Type B pancreatic cell (in vitro differentiated cells): ENCODE measurements at regions not wholly inside any gene's neighbourhood (a gene's known extent, or its start where the extent isn't known, plus 50 kb on each side); places are given as distances from the start of the nearest gene placed in this dataset.

ENCODE experiments used
- DNase-seq: peaks from one replicate; pipeline ENCODE4 v3.0.0; 2021; ENCODE audit warnings: mixed read lengths; ENCODE audit not compliant: unreplicated experiment; ENCODE audit errors: extremely low spot score
- H3K27ac Mint-ChIP-seq: 2 replicates; pipeline ENCODE4 v1.8.0; 2021; ENCODE audit warnings: mild to moderate bottlenecking, mixed read lengths
- H3K27me3 Mint-ChIP-seq: 2 replicates; pipeline ENCODE4 v1.8.0; 2021; ENCODE audit warnings: mixed read lengths
- H3K36me3 Mint-ChIP-seq: 2 replicates; pipeline ENCODE4 v1.8.0; 2021; ENCODE audit warnings: mixed read lengths
- H3K4me1 Mint-ChIP-seq: one replicate; pipeline ENCODE4 v1.8.0; 2021; ENCODE audit warnings: mixed read lengths; ENCODE audit not compliant: unreplicated experiment
- H3K4me3 Mint-ChIP-seq: 2 replicates; pipeline ENCODE4 v1.8.0; 2021; ENCODE audit warnings: mild to moderate bottlenecking, mixed read lengths
- H3K9me3 Mint-ChIP-seq: 2 replicates; pipeline ENCODE4 v1.8.0; 2021; ENCODE audit warnings: mixed read lengths
- CTCF ChIP-seq: fragments of 200-600 bp; sonication (generic); conservative IDR thresholded peaks from 2 replicates; pipeline ENCODE4 v1.5.0; 2021; ENCODE audit warnings: antibody characterized with exemption, mild to moderate bottlenecking

GRCh38 chr16:81174644-81175324 is 63.7 kb upstream of the BCO1 start:
- Mint-ChIP-seq H3K27me3 (peaks cover 4% of the 10 kb centered on the region), H3K27ac (no peak overlapping the region), H3K4me1 (no peaks in the 10 kb centered on the region), H3K4me3 (no peak overlapping the region), H3K9me3 (no peaks in the 10 kb centered on the region), H3K36me3 (no peaks in the 10 kb centered on the region)
- no peak for TF ChIP-seq CTCF
- no peak for DNase-seq

GRCh38 chr16:81172769-81173658 is 65.5 kb upstream of the BCO1 start:
- Mint-ChIP-seq H3K4me3 (no peak overlapping the region), H3K36me3 (no peaks in the 10 kb centered on the region), H3K9me3 (no peaks in the 10 kb centered on the region), H3K4me1 (no peaks in the 10 kb centered on the region), H3K27ac (no peak overlapping the region), H3K27me3 (peaks cover 8% of the 10 kb centered on the region)
- no peak for TF ChIP-seq CTCF
- no peak for DNase-seq

DNA sequence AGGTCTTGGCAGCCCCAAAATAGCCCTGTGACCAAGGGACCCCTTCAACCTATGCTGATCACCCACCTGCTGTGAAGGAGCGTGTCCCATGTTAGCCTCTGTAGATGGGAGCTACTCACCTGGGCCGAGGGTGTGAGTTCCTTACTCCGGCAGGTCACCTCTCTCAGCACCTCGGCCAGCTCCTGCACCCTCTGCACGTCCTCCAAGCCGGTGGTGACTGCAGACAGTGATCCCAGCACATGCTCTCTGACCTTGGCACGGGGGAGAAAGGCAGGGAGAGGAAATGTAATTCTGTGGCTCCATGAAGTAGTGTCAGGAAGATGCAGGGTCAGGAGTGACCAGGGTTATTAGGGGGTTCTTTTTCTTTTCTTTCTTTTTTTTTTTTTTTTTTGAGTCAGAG is 67.7 kb upstream of the BCO1 start:
- no peak for TF ChIP-seq CTCF
- peaks cover 8% of the 10 kb centered on the region for H3K27me3 Mint-ChIP-seq
- H3K27ac Mint-ChIP-seq, result no peak overlapping the region
- H3K4me1 Mint-ChIP-seq, result no peaks in the 10 kb centered on the region
- DNase-seq, result no peak
- H3K9me3 Mint-ChIP-seq, result no peaks in the 10 kb centered on the region
- no peak overlapping the region for H3K4me3 Mint-ChIP-seq
- H3K36me3 Mint-ChIP-seq, result no peaks in the 10 kb centered on the region

GRCh38 chr16:81168406-81168805 is 70.1 kb upstream of the BCO1 start:
- Mint-ChIP-seq H3K27me3 (peaks cover 8% of the 10 kb centered on the region), H3K36me3 (no peaks in the 10 kb centered on the region), H3K4me1 (no peaks in the 10 kb centered on the region), H3K4me3 (no peak overlapping the region), H3K9me3 (no peaks in the 10 kb centered on the region), H3K27ac (no peak overlapping the region)
- no peak for TF ChIP-seq CTCF
- no peak for DNase-seq

- no peaks in the 10 kb centered on the region for H3K36me3 Mint-ChIP-seq
- H3K27me3 Mint-ChIP-seq, result peaks cover 8% of the 10 kb centered on the region
- no peak for DNase-seq
- no peak overlapping the region for H3K4me3 Mint-ChIP-seq
- H3K9me3 Mint-ChIP-seq, result no peaks in the 10 kb centered on the region
- H3K27ac Mint-ChIP-seq, result no peak overlapping the region
- no peak for TF ChIP-seq CTCF
- H3K4me1 Mint-ChIP-seq, result no peaks in the 10 kb centered on the region
These were observed 70.6 kb upstream of the BCO1 start for GRCh38 chr16:81167851-81168250.
